ENCODE measurements at regions not wholly inside any gene's neighbourhood (a gene's known extent, or its start where the extent isn't known, plus 50 kb on each side); places are given as distances from the start of the nearest gene placed in this dataset.

- H4K20me1 ChIP-seq (ENCODE audit: control insufficient read depth, insufficient read depth, low read length, poor library complexity, severe bottlenecking): no peaks in the 10 kb centered on the region
- Mint-ChIP-seq H3K4me1 (no peaks in the 10 kb centered on the region), H3K4me3 (no peak overlapping the region), H3K27me3 (peaks cover 32% of the 10 kb centered on the region), H3K9me3 (ENCODE audit: insufficient read depth) (no peaks in the 10 kb centered on the region), H3K27ac (no peak overlapping the region)
- POLR2A ChIA-PET: no interaction called here
- no peak overlapping the region for H3K4me3 ChIP-seq (ENCODE audit: control extremely low read depth in 1 of 5, extremely low read depth in 1 of 5, insufficient read depth in 1 of 5, low read depth in 2 of 5, low read length in 4 of 5)
- intact Hi-C loops (cut with micrococcal nuclease): no loop called here
- TF ChIP-seq CTCF (IDR thresholded peaks at IDR 0.05): no peak
- no peaks in the 10 kb centered on the region for H3K36me3 ChIP-seq (replicated peaks in 1 of 2; ENCODE audit: control extremely low read depth in 1 of 2, control insufficient read depth in 1 of 2, extremely low read depth in 1 of 2, insufficient read depth in 2 of 2, low read length in 1 of 2)
- no peak overlapping the region for H2AFZ ChIP-seq (ENCODE audit: insufficient read depth, low read depth, low read length, poor library complexity, severe bottlenecking)
- CTCF ChIA-PET: interaction anchor here (1.0 to 2.2 kb wide), 5 partner anchors 14 to 1429 kb away, joined by 3 to 12 read pairs (median 5); no protein-coding TSS in a partner anchor
- H3K9ac ChIP-seq (ENCODE audit: low read length): no peak overlapping the region
- H3K27ac ChIP-seq (ENCODE audit: low read length in 2 of 2): no peak overlapping the region
- no peaks in the 10 kb centered on the region for H3K79me2 ChIP-seq (ENCODE audit: control insufficient read depth, insufficient read depth, low read length)
- H3K27me3 ChIP-seq (replicated peaks in 1 of 4; ENCODE audit: control extremely low read depth in 1 of 4, control insufficient read depth in 3 of 4, insufficient read depth in 4 of 4, low read length in 3 of 4): peaks cover 0 to 2% (median 0%) of the 10 kb centered on the region in 4 experiments
- H3K9me3 ChIP-seq (ENCODE audit: control extremely low read depth in 1 of 3, control insufficient read depth in 2 of 3, insufficient read depth in 1 of 3, low read length in 2 of 3): no peaks in the 10 kb centered on the region
- WGBS (ENCODE audit: insufficient coverage): 100% methylated on average over 1 of the region's 2 CpGs
- H3K4me1 ChIP-seq (ENCODE audit: control insufficient read depth in 2 of 2, insufficient read depth in 2 of 2, low read length in 2 of 2): no peaks in the 10 kb centered on the region
- DNase-seq: no peak
- no peak for ATAC-seq (ENCODE audit: low read depth)
- no peak overlapping the region for H3K4me2 ChIP-seq (replicated peaks; ENCODE audit: low read depth, low read length, poor library complexity, severe bottlenecking)
These were observed 146.8 kb upstream of the RAD23B start for GRCh38 chr9:107136296-107136695.

- no peak overlapping the region for H3K4me2 ChIP-seq (replicated peaks; ENCODE audit: low read depth, low read length, poor library complexity, severe bottlenecking)
- Mint-ChIP-seq H3K4me3 (no peak overlapping the region), H3K9me3 (ENCODE audit: insufficient read depth) (no peaks in the 10 kb centered on the region), H3K4me1 (no peaks in the 10 kb centered on the region), H3K27me3 (peaks cover 41% of the 10 kb centered on the region), H3K27ac (no peak overlapping the region)
- no peaks in the 10 kb centered on the region for H3K36me3 ChIP-seq (replicated peaks in 1 of 2; ENCODE audit: control extremely low read depth in 1 of 2, control insufficient read depth in 1 of 2, extremely low read depth in 1 of 2, insufficient read depth in 2 of 2, low read length in 1 of 2)
- H3K4me1 ChIP-seq (ENCODE audit: control insufficient read depth in 2 of 2, insufficient read depth in 2 of 2, low read length in 2 of 2): no peaks in the 10 kb centered on the region
- H3K4me3 ChIP-seq (ENCODE audit: control extremely low read depth in 1 of 5, extremely low read depth in 1 of 5, insufficient read depth in 1 of 5, low read depth in 2 of 5, low read length in 4 of 5): no peak overlapping the region
- peaks cover 0 to 2% (median under 1%) of the 10 kb centered on the region in 4 experiments for H3K27me3 ChIP-seq (replicated peaks in 1 of 4; ENCODE audit: control extremely low read depth in 1 of 4, control insufficient read depth in 3 of 4, insufficient read depth in 4 of 4, low read length in 3 of 4)
- H3K79me2 ChIP-seq (ENCODE audit: control insufficient read depth, insufficient read depth, low read length): no peaks in the 10 kb centered on the region
- TF ChIP-seq CTCF (IDR thresholded peaks at IDR 0.05): peak; percentile 65
- no peak for TF ChIP-seq EZH2 (IDR thresholded peaks at IDR 0.05; ENCODE audit: borderline replicate concordance, insufficient read depth, low read depth, low read length, poor library complexity, severe bottlenecking)
- DNase-seq (peak; percentile 20), ATAC-seq (ENCODE audit: low read depth) (no peak)
- no peaks in the 10 kb centered on the region for H3K9me3 ChIP-seq (ENCODE audit: control extremely low read depth in 1 of 3, control insufficient read depth in 2 of 3, insufficient read depth in 1 of 3, low read length in 2 of 3)
- WGBS (ENCODE audit: insufficient coverage): 57% methylated on average over 1 of the region's 9 CpGs
- no peak overlapping the region for H3K9ac ChIP-seq (ENCODE audit: low read length)
- H2AFZ ChIP-seq (ENCODE audit: insufficient read depth, low read depth, low read length, poor library complexity, severe bottlenecking): no peak overlapping the region
- no peaks in the 10 kb centered on the region for H4K20me1 ChIP-seq (ENCODE audit: control insufficient read depth, insufficient read depth, low read length, poor library complexity, severe bottlenecking)
- CTCF ChIA-PET: interaction anchor here (0.7 to 2.2 kb wide), 6 partner anchors 11 to 288 kb away, joined by 3 to 12 read pairs (median 4); no protein-coding TSS in a partner anchor
- H3K27ac ChIP-seq (ENCODE audit: low read length in 2 of 2): no peak overlapping the region
- POLR2A ChIA-PET: no interaction called here
- intact Hi-C loops (cut with micrococcal nuclease): no loop called here
These were observed 145.4 kb upstream of the RAD23B start for GRCh38 chr9:107137495-107138202.
